GM18873 (cell line): ENCODE measurements at regions not wholly inside any gene's neighbourhood (a gene's known extent, or its start where the extent isn't known, plus 50 kb on each side); places are given as distances from the start of the nearest gene placed in this dataset.
"Not testable (repeated sequence)": the region's sequence is repeated elsewhere in the genome, so short reads cannot be mapped to it uniquely, and the experiment has no call there.

Source experiments
- ATAC-seq: cut with Tn5 transposase; IDR thresholded peaks from one replicate; pipeline ENCODE4 v1.9.1; 2021; ENCODE audit warnings: mild to moderate bottlenecking, moderate library complexity, moderate number of reproducible peaks; ENCODE audit not compliant: unreplicated experiment, low FRiP score

DNA sequence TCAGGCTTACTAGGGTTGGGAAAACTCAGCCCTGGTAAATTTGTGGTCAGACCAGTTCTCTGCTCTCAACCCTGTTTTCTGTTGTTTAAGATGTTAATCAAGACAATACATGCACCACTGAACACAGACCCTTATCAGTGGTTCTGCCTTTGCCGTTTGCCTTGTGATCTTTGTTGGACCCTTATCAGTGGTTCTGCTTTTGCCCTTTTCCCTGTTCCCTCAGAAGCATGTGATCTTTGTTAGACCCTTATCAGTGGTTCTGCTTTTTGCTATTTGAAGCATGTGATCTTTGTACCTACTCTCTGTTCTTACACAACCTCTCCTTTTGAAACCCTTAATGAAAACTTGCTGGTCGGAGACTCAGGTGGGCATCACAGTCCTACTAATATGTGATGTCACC, 133.9 kb upstream of the NBPF11 start:
- ATAC-seq = not testable (repeated sequence)

DNA sequence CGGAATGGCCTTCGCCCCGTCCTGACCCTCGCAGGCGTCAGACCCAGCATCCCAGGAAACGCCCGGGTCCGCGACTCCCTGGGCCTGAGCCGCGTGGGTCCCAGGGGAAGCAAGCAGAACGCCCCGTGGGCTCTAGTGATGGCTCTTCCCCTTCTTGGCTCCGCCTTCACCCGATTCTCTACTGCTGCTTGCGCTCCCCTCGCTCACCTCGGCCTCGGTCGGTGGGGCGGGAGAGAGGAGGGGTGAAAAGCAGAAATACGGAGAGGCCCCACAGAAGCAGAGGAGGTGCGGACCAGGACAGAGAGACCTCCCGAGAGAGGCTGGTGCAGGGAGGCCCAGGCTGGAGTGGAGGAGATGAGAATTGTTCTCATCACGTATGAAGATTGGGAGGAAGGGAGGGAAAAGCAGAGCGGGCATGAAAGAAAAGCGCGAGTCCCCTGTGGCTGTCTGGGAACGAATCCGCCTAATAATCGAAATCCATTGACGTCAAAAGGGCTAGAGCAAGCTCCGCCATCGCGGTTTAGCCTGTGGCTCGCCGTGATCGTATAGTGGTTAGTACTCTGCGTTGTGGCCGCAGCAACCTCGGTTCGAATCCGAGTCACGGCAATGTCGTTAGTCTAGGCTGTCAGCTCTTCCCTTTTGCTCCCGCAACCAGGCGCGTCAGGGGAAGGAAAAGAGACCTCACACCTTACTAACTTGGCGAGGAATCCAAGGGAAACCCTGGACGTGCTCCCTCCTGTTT, 128.9 kb upstream of the NBPF11 start:
- ATAC-seq = not testable (repeated sequence)

DNA sequence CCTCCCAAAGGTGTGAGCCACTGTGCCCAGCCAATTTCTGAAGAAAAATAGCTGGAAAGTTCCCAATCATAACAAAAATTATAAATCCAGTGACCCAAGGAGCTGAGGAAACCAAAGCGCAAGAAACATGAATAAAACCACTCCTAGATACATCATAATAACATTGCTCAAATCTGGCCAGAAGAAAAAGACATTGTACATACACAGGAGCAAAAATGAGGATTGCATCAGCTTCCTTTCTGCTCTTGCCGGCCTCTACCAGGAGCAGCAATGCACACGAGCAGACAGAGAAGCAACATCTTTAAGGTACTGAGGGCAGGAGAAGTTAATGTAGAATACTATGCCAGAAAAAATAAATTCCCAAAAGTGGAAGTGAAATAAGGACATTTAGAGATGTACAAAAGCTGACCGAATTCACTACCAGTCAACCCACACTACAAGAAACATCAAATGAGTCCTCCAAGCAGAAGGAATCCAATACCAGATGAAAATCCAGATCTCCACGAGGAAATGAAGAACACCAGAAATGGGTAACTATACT, 127.0 kb upstream of the NBPF11 start:
- not testable (repeated sequence) for ATAC-seq

DNA sequence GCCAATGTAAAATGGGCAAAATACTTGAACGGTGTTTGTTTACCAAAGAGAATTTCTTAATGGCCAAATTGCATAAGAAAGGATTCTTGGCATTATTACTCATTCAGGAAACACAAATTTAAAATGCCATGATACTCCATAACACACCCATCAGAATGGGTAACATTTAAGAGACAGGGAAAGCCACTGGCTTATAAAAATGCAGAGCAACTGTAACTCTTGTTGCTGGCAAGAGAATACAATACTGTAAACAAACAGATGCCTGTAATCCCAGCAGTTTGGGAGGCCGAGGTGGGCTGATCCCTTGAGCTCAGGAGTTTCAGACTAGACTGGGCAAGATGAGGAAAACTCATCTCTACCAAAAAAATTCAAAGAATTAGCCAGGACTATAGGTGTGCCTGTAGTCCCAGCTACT, 125.8 kb upstream of the NBPF11 start:
- not testable (repeated sequence) for ATAC-seq

DNA sequence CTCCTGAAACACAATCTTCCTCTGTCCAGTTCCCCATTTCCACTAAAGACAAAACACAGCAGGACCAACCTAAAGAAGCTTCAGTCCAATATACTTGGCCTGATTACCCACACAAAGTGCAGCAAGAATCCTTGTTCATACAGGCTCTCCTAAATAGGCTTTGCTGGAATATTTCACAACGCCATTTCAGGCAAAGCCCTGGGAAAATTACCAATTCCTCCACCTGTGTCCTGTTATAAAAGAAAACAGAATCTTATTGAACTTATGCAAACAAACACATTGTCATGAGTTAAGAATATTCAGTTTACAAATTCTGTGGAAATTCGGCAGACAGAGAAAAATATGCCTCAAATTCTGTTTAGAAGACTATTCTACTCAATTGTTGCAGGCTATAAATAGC, 115.0 kb upstream of the NBPF11 start:
- not testable (repeated sequence) for ATAC-seq

DNA sequence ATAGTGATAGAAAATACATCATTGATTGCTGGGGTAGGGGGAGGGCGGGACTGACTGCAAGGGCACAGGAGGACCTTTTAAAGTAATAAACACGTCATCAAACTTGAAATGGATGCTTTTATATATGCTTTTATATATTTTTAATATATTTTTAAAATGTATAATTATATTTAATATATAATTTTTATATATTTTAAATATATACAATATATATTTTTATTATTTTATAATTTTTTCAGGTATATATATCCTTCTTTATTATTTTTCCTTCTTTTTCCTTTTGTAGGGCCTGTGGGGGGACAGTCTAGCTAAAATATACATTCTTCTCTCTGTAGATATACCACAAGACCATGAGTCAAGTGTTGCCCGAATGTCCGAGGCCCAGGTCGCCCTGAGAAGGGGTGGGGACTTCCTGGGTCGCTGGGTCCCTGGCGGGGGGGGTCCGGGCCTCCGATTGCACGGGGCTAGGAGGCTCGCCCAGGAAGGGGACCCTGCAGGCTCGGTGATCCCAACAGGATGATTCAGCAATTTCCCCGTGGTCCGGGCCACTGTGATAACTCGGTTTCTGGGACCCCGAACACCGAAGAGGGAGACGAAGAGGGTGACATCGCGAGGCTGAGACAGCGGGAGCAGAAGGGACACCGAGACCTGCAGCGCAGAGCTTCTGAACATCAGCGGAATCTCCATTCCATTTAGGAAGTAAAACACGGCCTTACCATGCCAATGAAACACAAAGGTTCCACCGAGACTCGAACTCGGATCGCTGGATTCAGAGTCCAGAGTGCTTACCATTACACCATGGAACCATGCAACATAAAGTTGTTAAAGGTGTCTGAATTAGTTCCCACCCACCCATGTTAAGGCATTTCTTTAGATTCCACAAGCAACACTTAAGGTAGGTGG, 112.5 kb upstream of the NBPF11 start:
- no peak for ATAC-seq

DNA sequence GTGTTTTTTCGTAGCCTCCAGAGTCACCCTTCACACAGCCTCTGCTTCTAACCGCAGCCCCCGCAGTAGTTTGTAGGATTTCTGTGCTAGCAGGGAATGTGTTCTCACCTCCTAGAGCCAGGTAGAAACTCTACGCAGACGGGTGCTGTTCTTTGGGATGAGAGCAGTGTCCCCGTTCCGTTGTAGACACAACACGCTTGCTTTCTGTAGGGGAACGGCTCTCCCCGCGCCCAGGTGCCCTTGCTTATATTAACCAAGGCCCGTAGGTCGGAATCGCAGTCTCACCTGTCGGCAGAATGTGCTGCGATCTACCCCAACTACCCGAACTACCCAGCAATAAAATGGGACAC, 111.8 kb upstream of the NBPF11 start:
- no peak for ATAC-seq

DNA sequence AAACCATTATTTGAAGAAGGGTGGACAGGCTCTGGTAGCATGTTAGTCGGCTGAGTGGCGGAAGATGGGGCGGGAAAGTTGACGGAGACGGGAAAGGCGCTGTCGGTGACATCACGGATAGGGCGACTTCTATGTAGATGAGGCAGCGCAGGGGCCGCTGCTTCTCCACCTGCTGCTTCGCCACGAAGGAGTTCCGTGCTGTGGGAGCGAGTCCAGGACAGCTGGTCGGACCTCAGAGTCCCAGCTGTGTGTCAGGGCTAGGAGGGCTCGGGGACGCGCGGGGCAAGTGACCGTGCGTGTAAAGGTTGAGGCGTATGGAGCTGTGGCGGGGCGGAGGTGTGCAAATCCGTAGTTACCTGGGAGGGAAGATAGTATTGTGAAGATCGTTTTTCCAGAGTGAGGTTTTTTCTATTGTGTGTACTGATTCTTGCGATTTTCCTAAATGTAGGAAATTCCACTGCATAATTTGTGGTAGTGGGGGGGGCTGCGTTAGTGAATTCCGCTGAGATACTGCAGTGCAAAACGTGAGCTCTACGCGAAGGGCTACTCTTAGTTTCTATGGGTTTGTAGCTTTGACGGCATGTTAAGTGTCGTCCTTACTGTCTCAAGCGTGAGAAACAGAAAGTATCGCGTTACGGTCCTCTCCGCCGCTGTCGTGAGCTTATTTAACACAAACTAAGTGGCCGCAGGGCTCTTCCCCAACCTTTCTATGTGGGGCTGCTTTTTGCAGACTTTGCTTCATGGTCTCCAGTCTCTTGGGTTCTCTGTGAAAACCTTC, 111.2 kb upstream of the NBPF11 start:
- peak; percentile 52 for ATAC-seq

DNA sequence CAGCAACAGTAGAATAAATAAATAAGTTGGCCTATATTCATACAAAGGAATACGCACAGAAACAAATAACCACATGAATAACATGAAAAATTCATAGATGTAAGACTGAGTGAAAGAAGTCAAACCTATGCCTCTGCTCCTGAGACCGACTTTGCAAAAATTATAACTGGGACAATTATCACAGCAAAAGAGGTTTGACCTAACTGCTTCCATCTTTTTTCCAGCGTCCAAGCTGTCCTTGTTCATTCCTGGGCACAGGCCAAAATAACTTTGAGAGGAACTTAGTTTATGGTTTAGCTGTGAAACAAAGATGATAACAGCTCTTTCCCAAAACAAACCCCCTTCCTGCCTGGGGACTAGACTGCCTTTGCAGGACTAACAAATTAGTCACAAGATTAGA, 109.6 kb upstream of the NBPF11 start:
- ATAC-seq = not testable (repeated sequence)

DNA sequence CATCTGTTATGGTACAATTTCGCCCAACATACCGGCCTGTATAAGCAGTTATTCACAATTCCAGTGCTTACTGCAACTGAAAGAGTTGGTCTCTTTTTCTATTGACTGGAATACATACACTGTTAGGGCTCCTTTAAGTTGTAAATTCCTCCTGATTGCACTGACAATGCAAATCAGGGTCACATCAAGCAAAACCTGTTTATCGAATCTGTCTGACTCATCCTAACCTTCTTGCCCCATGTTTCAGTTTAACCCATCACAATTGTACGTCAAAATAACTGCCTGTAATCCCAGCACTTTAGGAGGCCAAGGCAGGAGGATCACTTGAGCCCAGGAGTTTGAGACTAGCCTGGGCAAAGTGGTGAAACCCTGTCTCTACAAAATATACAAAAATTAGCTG, 105.8 kb upstream of the NBPF11 start:
- not testable (repeated sequence) for ATAC-seq

DNA sequence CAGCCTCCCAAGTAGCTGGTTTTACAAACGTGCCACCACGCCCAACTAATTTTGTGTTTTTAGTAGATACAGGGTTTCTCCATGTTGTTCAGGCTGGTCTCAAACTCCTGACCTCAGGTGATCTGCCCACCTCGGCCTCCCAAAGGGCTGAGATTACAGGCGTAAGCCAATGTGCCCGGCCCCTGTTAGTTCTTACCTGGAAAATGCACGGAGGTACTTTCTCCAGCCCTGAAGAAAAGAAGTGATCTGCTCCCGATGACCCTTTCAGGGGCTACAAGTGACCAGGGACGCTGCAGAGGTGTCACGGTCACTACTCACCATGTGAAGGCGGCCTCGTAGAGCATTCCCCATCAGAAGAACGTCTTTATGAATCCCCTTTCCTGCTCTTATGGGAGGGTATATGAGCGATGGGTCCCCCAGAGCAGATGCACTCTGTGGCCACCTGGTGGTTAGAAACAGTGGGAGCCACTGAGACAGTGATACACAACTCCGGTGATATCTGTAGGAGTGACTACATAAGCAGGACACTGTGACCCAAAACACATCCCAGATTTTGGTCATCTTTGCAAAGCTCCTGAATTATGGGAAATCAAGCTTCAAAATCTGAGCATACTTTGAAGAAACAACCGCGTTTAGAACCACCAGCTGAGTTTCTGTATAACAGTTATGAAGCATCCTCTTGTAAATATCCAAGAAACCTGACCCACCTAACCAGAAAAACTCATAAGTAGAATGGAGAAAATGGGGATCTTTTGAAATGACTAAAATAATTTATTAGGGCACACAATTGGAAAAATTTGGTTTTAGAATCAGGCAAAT, 102.7 kb upstream of the NBPF11 start:
- not testable (repeated sequence) for ATAC-seq

DNA sequence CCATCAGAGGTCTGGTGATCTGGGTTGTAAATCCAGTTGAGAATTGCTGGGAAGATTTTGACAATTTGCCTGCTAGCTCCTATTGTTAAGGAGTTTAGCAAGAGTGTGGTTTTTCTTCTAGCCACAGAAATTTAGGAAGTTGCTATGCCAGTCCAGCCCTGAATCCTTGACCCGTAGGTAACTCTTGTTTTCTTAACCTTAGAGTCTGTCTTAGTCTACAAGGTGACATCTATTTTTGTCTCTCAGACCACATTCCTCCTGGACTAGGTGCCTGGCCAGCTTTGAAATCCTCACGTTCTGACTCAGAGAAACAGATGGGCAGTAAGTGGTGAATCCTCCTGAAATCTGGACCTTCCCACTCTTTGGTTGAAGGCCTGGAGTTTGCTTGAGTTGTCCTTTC, 101.7 kb upstream of the NBPF11 start:
- not testable (repeated sequence) for ATAC-seq

DNA sequence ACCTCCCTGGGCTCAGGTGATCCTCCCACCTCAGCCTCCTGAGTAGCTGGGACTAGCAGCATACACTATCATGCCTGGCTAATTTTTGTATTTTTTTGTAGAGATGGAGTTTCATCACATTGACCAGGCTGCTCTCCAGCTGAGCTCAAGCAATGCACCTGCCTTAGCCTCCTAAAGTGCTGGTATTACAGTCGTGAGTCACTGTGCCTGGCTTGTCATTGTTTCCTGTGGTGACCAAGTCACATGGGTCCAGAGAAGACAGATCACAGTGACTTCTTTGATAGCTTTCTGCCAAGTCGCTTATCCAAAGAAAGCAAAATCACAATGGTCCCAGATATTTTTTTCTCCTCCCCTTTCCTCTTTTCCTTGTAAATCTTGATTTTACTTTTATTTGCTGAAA, 96.7 kb upstream of the NBPF11 start:
- ATAC-seq = not testable (repeated sequence)

DNA sequence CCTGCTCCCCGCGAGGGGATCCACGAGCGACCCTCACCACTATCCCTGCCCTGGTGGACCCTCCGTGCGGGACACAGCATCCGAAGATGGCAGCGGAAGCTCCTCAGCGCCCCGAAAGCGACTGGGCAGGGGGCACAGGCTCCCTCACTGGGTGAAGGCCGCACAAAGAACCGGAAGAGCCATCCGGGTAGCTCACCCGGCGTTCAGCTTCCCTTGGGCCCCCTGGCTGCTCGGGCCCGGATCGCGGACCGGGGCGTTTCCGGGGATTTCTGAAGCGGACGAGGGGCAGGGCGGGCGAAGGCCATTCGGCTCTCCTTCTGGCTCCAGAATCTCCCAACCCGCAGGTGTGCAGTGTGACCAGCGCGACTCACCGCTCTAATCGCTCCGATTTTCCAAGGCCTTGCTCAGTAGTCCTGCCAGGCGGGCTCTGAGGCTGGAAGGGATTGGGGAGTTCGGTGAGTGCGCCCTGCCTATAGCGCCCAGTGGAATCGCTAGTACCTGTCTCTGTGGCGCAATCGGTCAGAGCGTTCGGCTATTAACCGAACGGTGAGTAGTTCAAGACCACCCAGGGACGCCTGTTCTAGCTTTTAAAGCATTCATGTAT, 94.3 kb upstream of the NBPF11 start:
- not testable (repeated sequence) for ATAC-seq

DNA sequence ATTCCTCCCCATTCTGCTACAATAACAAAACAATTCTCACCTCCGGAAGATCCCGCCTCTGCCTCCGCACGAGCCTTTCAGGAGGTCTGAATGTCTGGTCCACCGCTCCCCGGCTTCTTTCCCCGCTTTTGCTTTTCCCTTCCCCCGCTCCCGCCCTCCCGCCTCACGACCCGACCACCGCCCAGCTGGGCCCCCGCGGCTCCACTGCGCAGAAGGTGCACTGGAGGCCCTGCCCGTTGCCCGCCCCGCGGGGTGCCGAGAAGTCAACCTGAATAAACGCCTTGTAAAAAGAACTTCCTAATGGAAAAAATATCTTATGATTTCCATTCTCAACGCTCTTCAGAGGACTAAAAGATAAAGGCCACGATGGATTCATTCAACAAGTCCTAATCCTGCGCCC, 93.8 kb upstream of the NBPF11 start:
- not testable (repeated sequence) for ATAC-seq

DNA sequence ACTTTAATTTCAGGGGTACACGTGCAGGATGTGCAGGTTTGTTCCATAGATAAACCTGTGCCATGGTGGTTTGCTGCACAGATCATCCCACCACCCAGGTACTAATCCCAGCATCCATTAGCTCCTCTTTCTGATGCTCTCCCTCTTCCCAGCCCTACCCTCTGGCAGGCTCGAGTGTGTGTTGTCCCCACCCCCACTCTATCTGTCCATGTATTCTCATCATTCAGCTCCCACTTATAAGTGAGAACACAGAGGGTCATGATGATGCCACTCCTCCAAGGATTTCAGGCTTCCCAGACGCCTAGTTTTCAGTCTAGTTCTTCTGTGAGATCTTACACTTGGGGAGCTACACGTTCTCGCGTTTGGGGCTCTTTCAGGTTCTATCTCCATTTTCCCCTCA, 93.4 kb upstream of the NBPF11 start:
- ATAC-seq = not testable (repeated sequence)

DNA sequence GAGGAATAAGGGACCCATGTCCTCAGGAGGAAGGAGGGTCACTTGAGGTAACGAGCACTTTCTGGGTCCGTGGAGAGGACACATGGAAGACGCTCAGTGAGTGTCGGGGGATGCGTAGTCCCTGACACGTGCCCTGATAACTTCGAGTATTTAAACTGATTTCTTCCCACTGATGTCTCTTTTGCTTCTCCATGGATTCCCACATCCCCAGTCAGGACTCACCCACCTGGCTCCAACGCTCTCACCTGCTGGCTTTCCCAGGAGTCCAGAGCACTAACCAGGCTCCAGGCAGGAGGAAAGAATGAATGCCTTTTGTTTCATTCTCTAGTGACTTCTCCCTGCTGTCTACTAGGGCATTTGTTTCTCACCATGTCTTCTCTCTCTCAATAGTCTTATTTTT, 81.2 kb upstream of the NBPF11 start:
- not testable (repeated sequence) for ATAC-seq

DNA sequence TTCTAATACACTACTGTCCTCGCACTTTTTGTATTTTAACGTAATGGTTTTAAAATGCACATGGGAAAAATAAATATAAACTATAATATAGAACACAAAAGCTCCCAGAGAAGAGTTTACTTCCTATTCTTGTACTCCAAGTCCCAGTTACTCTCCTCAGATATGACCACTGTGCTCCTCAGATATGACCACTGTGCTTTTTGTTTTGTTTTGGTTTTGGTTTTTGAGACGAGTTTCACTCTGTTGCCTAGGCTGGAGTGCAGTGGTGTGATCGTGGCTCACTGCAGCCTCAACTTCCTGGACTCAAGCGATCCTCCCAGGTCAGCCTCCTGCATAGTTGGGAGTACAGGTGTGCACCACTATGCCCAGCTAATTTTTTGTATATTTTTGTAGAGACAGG, 76.8 kb upstream of the NBPF11 start:
- not testable (repeated sequence) for ATAC-seq

DNA sequence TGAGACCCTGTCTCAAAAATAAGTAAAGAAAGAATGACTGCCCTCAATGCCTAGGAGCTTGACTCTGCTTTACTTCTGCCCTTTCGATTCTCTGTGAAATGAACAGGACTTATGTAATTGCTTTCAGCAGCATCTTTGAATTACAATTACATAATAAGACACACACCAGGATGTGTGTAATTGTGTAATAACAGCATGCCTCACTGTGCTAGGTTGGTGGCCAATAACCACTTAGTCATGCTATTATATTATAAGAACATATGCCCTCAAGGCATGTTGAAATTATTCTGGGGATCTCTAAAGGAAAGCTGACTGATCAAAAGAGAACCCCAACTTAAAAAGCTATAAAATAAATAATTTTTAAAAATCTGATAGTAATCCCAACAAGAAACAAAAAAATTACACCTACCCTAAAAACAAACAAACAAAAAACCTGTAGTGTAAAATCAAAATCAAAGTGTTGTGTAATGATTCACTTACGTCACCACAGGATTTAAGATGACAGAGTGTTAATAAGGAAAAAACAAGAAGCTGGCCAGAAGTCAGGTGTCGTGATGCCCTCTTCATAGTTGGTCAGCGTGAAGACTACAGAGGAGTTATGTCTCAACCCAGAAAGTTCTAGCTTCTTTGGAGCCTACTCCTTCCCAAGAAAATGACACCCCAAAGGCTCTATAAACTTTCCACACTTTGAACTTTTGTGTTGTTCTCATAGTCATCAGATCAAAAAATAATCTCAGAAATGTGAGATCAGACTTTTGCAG, 70.5 kb upstream of the NBPF11 start:
- not testable (repeated sequence) for ATAC-seq
